Smooth muscle cell (in vitro differentiated cells): ENCODE measurements at regions not wholly inside any gene's neighbourhood (a gene's known extent, or its start where the extent isn't known, plus 50 kb on each side); places are given as distances from the start of the nearest gene placed in this dataset.

Source experiments
- DNase-seq: peaks from one replicate; lab custom pipeline; 2025; ENCODE audit not compliant: unreplicated experiment; lab: John Stamatoyannopoulos, UW
- H2AFZ ChIP-seq: fragments of 200-600 bp; sonication (generic); 2 replicates; pipeline ENCODE4 v1.6.0; 2016; ENCODE audit warnings: antibody characterized with exemption, low read depth, mild to moderate bottlenecking
- H3F3A ChIP-seq: fragments of 200-600 bp; sonication (generic); 2 replicates; pipeline ENCODE4 v1.6.0; 2017; ENCODE audit warnings: antibody characterized with exemption, low read depth
- H3K27ac ChIP-seq: fragments of 200-600 bp; sonication (generic); 2 replicates; pipeline ENCODE4 v1.5.1; 2016; ENCODE audit warnings: low read depth, mild to moderate bottlenecking
- H3K27me3 ChIP-seq: fragments of 200-600 bp; sonication (generic); 2 replicates; pipeline ENCODE4 v1.6.1; 2016; ENCODE audit warnings: low read depth, mild to moderate bottlenecking
- H3K36me3 ChIP-seq: fragments of 200-600 bp; sonication (generic); 2 replicates; pipeline ENCODE4 v1.5.1; 2016; ENCODE audit warnings: low read depth
- H3K4me1 ChIP-seq: fragments of 200-600 bp; sonication (generic); 2 replicates; pipeline ENCODE4 v1.5.1; 2016; ENCODE audit warnings: low read depth
- H3K4me2 ChIP-seq: fragments of 200-600 bp; sonication (generic); 2 replicates; pipeline ENCODE4 v1.6.0; 2016; ENCODE audit warnings: mild to moderate bottlenecking
- H3K4me3 ChIP-seq: fragments of 200-600 bp; sonication (generic); 2 replicates; pipeline ENCODE4 v1.5.1; 2016; ENCODE audit warnings: mild to moderate bottlenecking
- H3K79me2 ChIP-seq: fragments of 200-600 bp; sonication (generic); 2 replicates; pipeline ENCODE4 v1.6.0; 2016; ENCODE audit warnings: low read depth, mild to moderate bottlenecking
- H3K9ac ChIP-seq: fragments of 200-600 bp; sonication (generic); 2 replicates; pipeline ENCODE4 v1.6.0; 2016; ENCODE audit warnings: low read depth
- H3K9me3 ChIP-seq: fragments of 200-600 bp; sonication (generic); replicated peaks from 2 replicates; pipeline ENCODE4 v1.5.1; 2016; ENCODE audit warnings: low read depth
- H4K20me1 ChIP-seq: fragments of 200-600 bp; sonication (generic); 2 replicates; pipeline ENCODE4 v1.6.0; 2016; ENCODE audit warnings: low read depth
- CTCF ChIP-seq: fragments of 200-600 bp; sonication (generic); IDR thresholded peaks from 2 replicates; pipeline ENCODE4 v1.5.1; 2017; ENCODE audit warnings: borderline replicate concordance, mild to moderate bottlenecking, antibody characterized with exemption; ENCODE audit not compliant: insufficient read depth, poor library complexity, severe bottlenecking
- WGBS: methylation state at CpG from one replicate; pipeline ENCODE4 v1.1.7; 2016; ENCODE audit warnings: low lambda C conversion rate; 5-methylcytosine and 5-hydroxymethylcytosine counted together

- no peak for TF ChIP-seq CTCF
- H3F3A ChIP-seq = no peaks in the 10 kb centered on the region
- no peak overlapping the region for H3K9ac ChIP-seq
- H3K9me3 ChIP-seq = no peaks in the 10 kb centered on the region
- no peak overlapping the region for H3K4me3 ChIP-seq
- 55% methylated on average over 4 of the region's 4 CpGs for WGBS
- H3K27me3 ChIP-seq = no peaks in the 10 kb centered on the region
- no peaks in the 10 kb centered on the region for H3K4me1 ChIP-seq
- H3K27ac ChIP-seq = no peak overlapping the region
- DNase-seq = no peak
- no peak overlapping the region for H2AFZ ChIP-seq
- no peaks in the 10 kb centered on the region for H4K20me1 ChIP-seq
- no peak overlapping the region for H3K4me2 ChIP-seq
- no peaks in the 10 kb centered on the region for H3K36me3 ChIP-seq
- H3K79me2 ChIP-seq = no peaks in the 10 kb centered on the region
Observed at GRCh38 chr18:39913672-39914366, 2041.2 kb upstream of the PIK3C3 start.

- H4K20me1 ChIP-seq = no peaks in the 10 kb centered on the region
- H3K79me2 ChIP-seq = no peaks in the 10 kb centered on the region
- H3K4me3 ChIP-seq = no peak overlapping the region
- no peaks in the 10 kb centered on the region for H3K36me3 ChIP-seq
- TF ChIP-seq CTCF = no peak
- no peak overlapping the region for H3K27ac ChIP-seq
- no peaks in the 10 kb centered on the region for H3F3A ChIP-seq
- no peak overlapping the region for H3K4me2 ChIP-seq
- H3K4me1 ChIP-seq = no peaks in the 10 kb centered on the region
- H2AFZ ChIP-seq = no peak overlapping the region
- H3K9me3 ChIP-seq = no peaks in the 10 kb centered on the region
- H3K27me3 ChIP-seq = no peaks in the 10 kb centered on the region
- no peak overlapping the region for H3K9ac ChIP-seq
- DNase-seq = no peak
Observed at GRCh38 chr18:39911716-39912115, 2043.3 kb upstream of the PIK3C3 start.

GRCh38 chr18:39909706-39910105 lies 2045.3 kb upstream of the PIK3C3 start:
- DNase-seq = no peak
- 52% methylated on average over 4 of the region's 4 CpGs for WGBS

More at GRCh38 chr18:39909706-39910105, 2045.3 kb upstream of the PIK3C3 start:
- Histone ChIP-seq H3F3A (no peaks in the 10 kb centered on the region), H2AFZ (no peak overlapping the region), H3K27me3 (no peaks in the 10 kb centered on the region), H3K27ac (no peak overlapping the region), H3K9ac (no peak overlapping the region), H3K4me2 (no peak overlapping the region), H3K79me2 (no peaks in the 10 kb centered on the region), H3K36me3 (no peaks in the 10 kb centered on the region), H3K4me1 (no peaks in the 10 kb centered on the region), H3K9me3 (no peaks in the 10 kb centered on the region), H3K4me3 (no peak overlapping the region), H4K20me1 (no peaks in the 10 kb centered on the region)
- no peak for TF ChIP-seq CTCF
